H9 (cell line): ENCODE measurements at regions not wholly inside any gene's neighbourhood (a gene's known extent, or its start where the extent isn't known, plus 50 kb on each side); places are given as distances from the start of the nearest gene placed in this dataset.

Source experiments
- DNase-seq: peaks from one replicate; pipeline ENCODE4 v3.0.0-alpha.2; 2017
- H2AFZ ChIP-seq: one replicate; pipeline ENCODE4 v1.6.1; 2013; ENCODE audit warnings: mild to moderate bottlenecking, low read length, control low read depth, moderate library complexity
- H2AK5ac ChIP-seq: 2 replicates; pipeline ENCODE4 v1.6.1; 2013; ENCODE audit warnings: low read length, control low read depth, mixed read lengths; ENCODE audit not compliant: insufficient read length
- H2BK120ac ChIP-seq: one replicate; pipeline ENCODE4 v1.6.1; 2013; ENCODE audit warnings: low read depth, mild to moderate bottlenecking, low read length, control low read depth, inconsistent platforms; ENCODE audit not compliant: poor library complexity, severe bottlenecking
- H2BK12ac ChIP-seq: 2 replicates; pipeline ENCODE4 v1.6.1; 2013; ENCODE audit warnings: low read length, control low read depth, mixed read lengths, low read depth; ENCODE audit not compliant: insufficient read length
- H2BK15ac ChIP-seq: 2 replicates; pipeline ENCODE4 v1.6.1; 2013; ENCODE audit warnings: low read depth, low read length, control low read depth
- H2BK20ac ChIP-seq: one replicate; pipeline ENCODE4 v1.6.1; 2013; ENCODE audit warnings: low read depth, mild to moderate bottlenecking, low read length, control low read depth, inconsistent platforms; ENCODE audit not compliant: poor library complexity, severe bottlenecking
- H2BK5ac ChIP-seq: 2 replicates; pipeline ENCODE4 v1.6.1; 2013; ENCODE audit warnings: low read length, control low read depth, mixed read lengths; ENCODE audit not compliant: insufficient read length
- H3K14ac ChIP-seq: 2 replicates; pipeline ENCODE4 v1.6.1; 2013; ENCODE audit warnings: low read length, control low read depth; ENCODE audit not compliant: insufficient read depth
- H3K18ac ChIP-seq: 2 replicates; pipeline ENCODE4 v1.6.1; 2013; ENCODE audit warnings: low read depth, mild to moderate bottlenecking, mixed read lengths, low read length, control low read depth; ENCODE audit not compliant: insufficient read length
- H3K23ac ChIP-seq: 2 replicates; pipeline ENCODE4 v1.6.1; 2013; ENCODE audit warnings: low read length, control low read depth, mixed read lengths, low read depth; ENCODE audit not compliant: insufficient read length
- H3K23me2 ChIP-seq: 2 replicates; pipeline ENCODE4 v1.6.1; 2013; ENCODE audit warnings: low read depth, mild to moderate bottlenecking, mixed read lengths, low read length, control low read depth; ENCODE audit not compliant: insufficient read length, poor library complexity, severe bottlenecking
- H3K27ac ChIP-seq: 2 replicates; pipeline ENCODE4 v1.5.1; 2013; ENCODE audit warnings: low read length, control low read depth, mixed read lengths, low read depth; ENCODE audit not compliant: insufficient read length
- H3K27me3 ChIP-seq: 2 replicates; pipeline ENCODE4 v1.6.1; 2013; ENCODE audit warnings: low read length, control low read depth, inconsistent platforms; ENCODE audit not compliant: insufficient read depth
- H3K4ac ChIP-seq: 2 replicates; pipeline ENCODE4 v1.6.1; 2013; ENCODE audit warnings: low read depth, mild to moderate bottlenecking, control low read depth, inconsistent platforms, low read length, moderate library complexity
- H3K4me1 ChIP-seq: 2 replicates; pipeline ENCODE4 v1.6.1; 2013; ENCODE audit warnings: low read length, control low read depth, inconsistent platforms; ENCODE audit not compliant: insufficient read depth
- H3K4me2 ChIP-seq: 2 replicates; pipeline ENCODE4 v1.6.1; 2013; ENCODE audit warnings: low read length, control low read depth, mixed read lengths; ENCODE audit not compliant: insufficient read length, insufficient read depth
- H3K56ac ChIP-seq: 2 replicates; pipeline ENCODE4 v1.6.1; 2013; ENCODE audit warnings: low read depth, mild to moderate bottlenecking, mixed read lengths, low read length, control low read depth; ENCODE audit not compliant: insufficient read length
- H3K79me1 ChIP-seq: 2 replicates; pipeline ENCODE4 v1.6.1; 2013; ENCODE audit warnings: low read depth, mild to moderate bottlenecking, moderate library complexity, low read length, control low read depth, inconsistent platforms; ENCODE audit not compliant: insufficient read depth, poor library complexity, severe bottlenecking
- H3K79me2 ChIP-seq: 2 replicates; pipeline ENCODE4 v1.6.1; 2013; ENCODE audit warnings: low read length, control low read depth, inconsistent platforms; ENCODE audit not compliant: insufficient read depth
- H3K9ac ChIP-seq: 2 replicates; pipeline ENCODE4 v1.6.1; 2013; ENCODE audit warnings: low read length, control low read depth, mixed read lengths; ENCODE audit not compliant: insufficient read length; ENCODE audit errors: extremely low read depth
- H3K9me3 ChIP-seq: one replicate; pipeline ENCODE4 v1.6.1; 2013; ENCODE audit warnings: low read depth, low read length, inconsistent platforms; ENCODE audit not compliant: control insufficient read depth
- H3T11ph ChIP-seq: one replicate; pipeline ENCODE4 v1.6.1; 2013; ENCODE audit warnings: mild to moderate bottlenecking, low read length, control low read depth, inconsistent platforms
- H4K20me1 ChIP-seq: one replicate; pipeline ENCODE4 v1.6.1; 2013; ENCODE audit not compliant: control insufficient read depth, insufficient read length, insufficient read depth
- H4K5ac ChIP-seq: 2 replicates; pipeline ENCODE4 v1.6.1; 2013; ENCODE audit warnings: low read depth, mild to moderate bottlenecking, mixed read lengths, low read length, control low read depth; ENCODE audit not compliant: insufficient read length
- H4K8ac ChIP-seq: replicated peaks from 2 replicates; pipeline ENCODE4 v1.6.1; 2013; ENCODE audit warnings: low read length, control low read depth, mixed read lengths, low read depth; ENCODE audit not compliant: insufficient read length
- H4K91ac ChIP-seq: 2 replicates; pipeline ENCODE4 v1.6.1; 2013; ENCODE audit warnings: low read depth, mild to moderate bottlenecking, moderate library complexity, mixed read lengths, low read length, control low read depth; ENCODE audit not compliant: insufficient read length
- H3K27ac Mint-ChIP-seq, 3 experiments: 2 replicates in 2 of 3; 3 replicates in 1 of 3; pipeline ENCODE4 v1.8.0; 2020 to 2021; ENCODE audit warnings: mixed read lengths in 3 of 3, mild to moderate bottlenecking in 1 of 3, moderate library complexity in 1 of 3
- H3K27me3 Mint-ChIP-seq: 2 replicates; pipeline ENCODE4 v1.8.0; 2021; ENCODE audit warnings: low read depth, mild to moderate bottlenecking, moderate library complexity, mixed read lengths
- H3K36me3 Mint-ChIP-seq, 3 experiments: 2 replicates in 2 of 3; 3 replicates in 1 of 3; pipeline ENCODE4 v1.8.0; 2020 to 2021; ENCODE audit warnings: low read depth in 3 of 3, mixed read lengths in 3 of 3; ENCODE audit not compliant: insufficient read depth in 1 of 3
- H3K4me1 Mint-ChIP-seq, 2 experiments: 2 replicates each; pipeline ENCODE4 v1.8.0; 2020; ENCODE audit warnings: mixed read lengths in 2 of 2
- H3K4me3 Mint-ChIP-seq, 2 experiments: 2 replicates in 1 of 2; 3 replicates in 1 of 2; pipeline ENCODE4 v1.8.0; 2020 to 2021; ENCODE audit warnings: mild to moderate bottlenecking in 2 of 2, mixed read lengths in 2 of 2, moderate library complexity in 1 of 2
- H3K9me3 Mint-ChIP-seq, 2 experiments: 2 replicates in 1 of 2; 3 replicates in 1 of 2; pipeline ENCODE4 v1.8.0; 2020; ENCODE audit warnings: mild to moderate bottlenecking in 2 of 2, mixed read lengths in 2 of 2, moderate library complexity in 1 of 2
- WGBS: extraction: QIAGEN DNeasy Blood & Tissue Kit; methylation state at CpG from one replicate; pipeline ENCODE4 v1.1.7; 2013; ENCODE audit warnings: missing lambda C conversion rate, low lambda C conversion rate, mixed read lengths; ENCODE audit not compliant: insufficient read length; ENCODE audit errors: extremely low coverage; 5-methylcytosine and 5-hydroxymethylcytosine counted together
- TF ChIP-seq, protein P1 (sequence below): fragments of 200-600 bp; sonication (generic); conservative IDR thresholded peaks from 3 replicates; pipeline ENCODE4 v1.8.0; 2021; ENCODE audit warnings: antibody characterized with exemption, mild to moderate bottlenecking

DNA sequence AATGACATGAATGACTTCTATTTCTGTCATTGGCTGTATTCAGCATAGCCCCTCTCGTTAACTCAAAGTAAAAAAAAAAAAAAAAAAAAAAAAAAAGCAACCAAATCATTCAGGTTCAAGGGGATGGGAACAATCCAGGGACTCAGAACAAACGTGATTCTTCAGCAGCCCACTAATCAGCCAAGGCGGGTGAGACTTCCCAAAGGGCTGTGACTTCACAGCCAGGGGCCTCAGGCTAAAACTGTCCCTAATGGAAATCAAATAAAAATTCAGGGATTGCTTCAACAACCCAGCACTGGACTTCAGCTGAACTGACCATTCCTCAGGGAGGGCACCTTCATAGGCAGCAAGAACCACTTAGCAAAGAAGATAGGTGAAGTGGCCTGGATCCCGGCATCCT, 86.2 kb upstream of the FAM169A start:
- Histone ChIP-seq H3K23ac (no peak overlapping the region), H4K20me1 (no peaks in the 10 kb centered on the region), H3K4me2 (no peak overlapping the region), H2AFZ (no peak overlapping the region), H3K79me2 (no peaks in the 10 kb centered on the region), H3K14ac (no peak overlapping the region), H4K5ac (no peak overlapping the region), H3K27ac (no peak overlapping the region), H4K91ac (no peak overlapping the region), H3T11ph (no peak overlapping the region), H3K79me1 (no peaks in the 10 kb centered on the region), H3K9ac (no peak overlapping the region), H3K4me1 (peaks cover 2% of the 10 kb centered on the region; the same call in 1 of the 2 replicates), H2AK5ac (no peak overlapping the region), H3K56ac (no peak overlapping the region), H2BK120ac (no peak overlapping the region), H3K9me3 (no peaks in the 10 kb centered on the region), H3K18ac (no peak overlapping the region), H2BK5ac (no peak overlapping the region), H2BK12ac (no peak overlapping the region), H4K8ac (no peak overlapping the region), H3K4ac (no peak overlapping the region), H3K23me2 (no peaks in the 10 kb centered on the region), H2BK20ac (no peak overlapping the region), H2BK15ac (no peak overlapping the region), H3K27me3 (no peaks in the 10 kb centered on the region)
- H3K4me1 Mint-ChIP-seq: peaks cover 14 to 15% of the 10 kb centered on the region in 2 experiments
- peaks cover 4 to 10% of the 10 kb centered on the region in 2 experiments; a peak in 4 of 5 replicates for H3K9me3 Mint-ChIP-seq
- H3K27ac Mint-ChIP-seq: no peak overlapping the region
- no CpG with 5 or more reads among the region's 4 CpGs for whole genome bisulfite sequencing
- DNase-seq: no peak
- H3K36me3 Mint-ChIP-seq: peaks cover 0 to 6% (median 3%) of the 10 kb centered on the region in 3 experiments; a peak in 3 of 7 replicates
- TF ChIP-seq, protein P1, sequence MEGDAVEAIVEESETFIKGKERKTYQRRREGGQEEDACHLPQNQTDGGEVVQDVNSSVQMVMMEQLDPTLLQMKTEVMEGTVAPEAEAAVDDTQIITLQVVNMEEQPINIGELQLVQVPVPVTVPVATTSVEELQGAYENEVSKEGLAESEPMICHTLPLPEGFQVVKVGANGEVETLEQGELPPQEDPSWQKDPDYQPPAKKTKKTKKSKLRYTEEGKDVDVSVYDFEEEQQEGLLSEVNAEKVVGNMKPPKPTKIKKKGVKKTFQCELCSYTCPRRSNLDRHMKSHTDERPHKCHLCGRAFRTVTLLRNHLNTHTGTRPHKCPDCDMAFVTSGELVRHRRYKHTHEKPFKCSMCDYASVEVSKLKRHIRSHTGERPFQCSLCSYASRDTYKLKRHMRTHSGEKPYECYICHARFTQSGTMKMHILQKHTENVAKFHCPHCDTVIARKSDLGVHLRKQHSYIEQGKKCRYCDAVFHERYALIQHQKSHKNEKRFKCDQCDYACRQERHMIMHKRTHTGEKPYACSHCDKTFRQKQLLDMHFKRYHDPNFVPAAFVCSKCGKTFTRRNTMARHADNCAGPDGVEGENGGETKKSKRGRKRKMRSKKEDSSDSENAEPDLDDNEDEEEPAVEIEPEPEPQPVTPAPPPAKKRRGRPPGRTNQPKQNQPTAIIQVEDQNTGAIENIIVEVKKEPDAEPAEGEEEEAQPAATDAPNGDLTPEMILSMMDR: no peak
- no peak overlapping the region for H3K4me3 Mint-ChIP-seq
- no peaks in the 10 kb centered on the region for H3K27me3 Mint-ChIP-seq
